HG03342 (cell line): ENCODE measurements at regions not wholly inside any gene's neighbourhood (a gene's known extent, or its start where the extent isn't known, plus 50 kb on each side); places are given as distances from the start of the nearest gene placed in this dataset.

ENCODE experiments used
- ATAC-seq: cut with Tn5 transposase; IDR thresholded peaks from one replicate; pipeline ENCODE4 v1.9.1; 2021; ENCODE audit warnings: mild to moderate bottlenecking, moderate library complexity; ENCODE audit not compliant: unreplicated experiment

DNA sequence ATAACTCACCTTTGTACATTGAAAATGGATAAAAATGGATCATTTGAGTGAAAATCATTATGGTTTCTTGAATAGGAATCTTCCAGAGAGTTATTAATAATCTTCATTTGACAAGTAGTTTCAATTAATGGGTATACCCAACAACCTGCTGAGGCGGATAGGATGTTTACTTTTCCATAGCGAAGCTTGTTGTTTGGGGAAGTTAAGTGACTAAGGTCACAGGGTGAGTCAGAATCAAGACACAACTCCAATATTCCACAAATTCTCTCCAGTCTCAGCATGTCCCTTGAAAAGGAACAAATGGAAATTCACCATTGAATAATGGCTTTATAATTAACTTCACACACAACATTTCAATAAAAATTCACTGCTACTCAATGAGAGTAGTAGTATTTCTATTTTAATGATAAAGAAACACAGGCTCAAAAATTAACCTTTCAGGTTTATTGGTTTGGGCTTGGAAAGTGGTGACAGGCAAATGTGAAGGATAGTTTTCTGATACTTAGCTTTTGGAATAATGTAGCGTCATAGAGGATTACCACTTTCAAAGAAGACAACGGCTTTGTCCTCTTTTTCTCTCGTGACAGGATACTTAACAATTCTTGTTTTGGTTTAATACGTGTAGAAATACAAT, 211.3 kb downstream of the GPD2 start:
- no peak for ATAC-seq

DNA sequence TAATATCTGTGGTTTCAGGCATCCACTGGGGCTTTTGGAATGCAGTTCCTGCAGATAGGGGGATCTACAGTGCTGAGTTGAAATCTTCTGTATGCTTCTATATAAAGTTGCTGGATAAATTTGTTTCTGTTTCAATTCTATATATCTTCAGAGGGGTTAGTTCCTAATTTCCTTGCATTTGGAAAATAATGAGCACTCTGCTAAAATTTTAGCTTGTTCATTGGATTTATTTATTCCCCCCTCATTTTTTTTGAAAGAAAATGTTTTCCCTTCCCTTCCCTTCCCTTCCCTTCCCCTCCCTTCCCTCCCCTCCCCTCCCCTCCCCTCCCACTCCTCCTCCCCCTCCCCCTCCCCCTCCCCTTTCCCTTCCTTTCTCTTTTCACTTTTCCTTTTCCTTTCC, 212.3 kb downstream of the GPD2 start:
- ATAC-seq, result no peak

- ATAC-seq, result no peak
Measured at GRCh38 chr2:156649596-156649995, 213.4 kb downstream of the GPD2 start.

DNA sequence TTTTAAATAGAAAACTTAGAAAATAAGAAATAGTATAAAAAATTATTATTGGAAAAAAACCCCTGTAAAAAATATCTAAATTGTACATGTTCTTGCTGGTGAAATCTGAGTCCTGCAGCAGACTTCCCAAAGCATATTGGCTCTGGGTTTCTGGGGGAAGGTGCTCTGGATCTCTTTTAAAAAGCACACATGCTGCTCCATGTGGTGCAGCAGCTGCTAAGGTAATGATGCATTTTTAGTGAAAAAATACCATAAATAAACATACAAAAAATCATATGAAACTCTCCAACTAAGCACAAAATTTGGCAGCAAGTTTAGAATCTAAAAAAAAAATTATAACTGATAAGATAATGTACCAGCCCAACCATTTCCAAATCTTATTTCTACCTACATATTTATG, 216.5 kb downstream of the GPD2 start:
- no peak for ATAC-seq

DNA sequence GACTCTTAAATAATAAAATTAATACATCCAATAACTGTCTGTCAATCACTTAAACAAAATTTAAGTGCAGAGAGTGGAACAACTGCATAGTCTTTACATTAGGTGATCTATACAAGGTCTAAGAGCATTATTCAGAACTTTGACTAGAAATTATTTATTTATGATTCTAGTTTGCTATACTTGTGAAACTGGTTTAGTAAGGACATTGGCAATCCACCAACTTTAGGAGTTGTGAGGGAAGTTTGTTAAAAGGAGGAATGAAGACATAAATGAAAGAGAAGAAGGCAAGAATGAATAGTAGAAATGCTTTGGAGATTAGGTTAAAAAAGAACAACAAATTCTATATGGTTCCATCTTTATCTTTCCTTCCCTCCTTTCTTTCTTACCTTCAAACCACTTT, 217.5 kb downstream of the GPD2 start:
- ATAC-seq, result no peak

- ATAC-seq, result no peak
Measured at GRCh38 chr2:156657809-156658208, 221.6 kb downstream of the GPD2 start.

GRCh38 chr2:156659694-156660093, 223.5 kb downstream of the GPD2 start:
- no peak for ATAC-seq

DNA sequence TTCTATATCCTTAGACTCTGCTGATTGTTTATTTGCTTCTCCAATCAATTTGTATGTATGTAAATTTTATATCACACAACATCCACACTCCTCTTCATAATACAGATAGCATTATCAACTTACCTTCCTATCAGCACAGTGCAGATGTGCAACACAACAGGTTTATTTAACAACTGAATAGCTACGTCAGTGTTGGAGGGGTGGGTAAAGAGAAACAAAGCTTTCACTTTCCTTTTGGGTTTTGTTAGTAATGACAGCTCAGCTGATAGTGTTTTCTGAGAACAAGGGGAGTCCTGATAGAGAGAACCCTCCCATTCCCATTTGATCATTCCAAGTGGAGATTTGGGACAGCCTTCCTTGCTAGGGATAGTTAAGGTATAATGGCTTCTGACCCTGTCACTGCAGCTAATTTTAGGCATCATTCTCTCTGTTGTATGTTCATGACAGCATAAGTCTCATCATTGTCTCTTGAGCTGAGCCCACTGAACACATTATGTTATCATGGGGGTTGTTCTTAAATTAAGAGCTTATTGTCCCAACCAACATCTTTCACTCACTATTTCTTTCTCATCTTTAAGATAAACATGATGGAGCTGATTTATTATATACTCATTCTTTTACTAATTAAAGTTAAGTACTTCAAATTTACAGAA, 227.7 kb downstream of the GPD2 start:
- ATAC-seq, result peak; percentile 71

DNA sequence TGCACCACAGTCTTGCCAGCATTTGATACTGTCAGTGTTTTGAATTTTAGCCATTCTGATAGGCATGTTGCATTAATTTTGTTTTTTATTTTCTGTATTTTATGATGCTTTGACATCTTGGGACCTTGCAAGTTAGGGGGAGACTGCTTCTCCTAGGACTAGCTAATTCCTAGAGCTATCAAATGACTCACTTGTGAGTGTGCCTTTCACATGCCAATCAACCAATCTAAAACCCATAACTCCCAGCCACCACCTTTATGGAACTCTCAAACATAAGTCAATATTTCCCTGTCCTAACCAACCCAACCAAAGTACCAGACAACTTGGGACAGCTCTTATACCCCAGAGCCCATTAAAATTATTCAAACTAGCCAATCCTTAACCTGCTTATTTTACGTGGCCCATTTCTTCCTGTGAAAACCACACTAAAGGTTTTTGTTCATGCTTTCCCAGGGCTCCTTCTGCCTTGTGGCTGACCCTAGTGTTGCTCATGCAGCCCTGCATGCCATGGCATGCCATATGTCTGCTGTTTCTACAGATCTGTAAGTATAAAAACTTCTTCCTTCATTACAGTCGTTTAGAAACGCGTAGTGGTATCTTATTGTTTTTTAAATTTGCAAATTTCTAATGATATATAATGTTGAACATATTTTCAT, 230.1 kb downstream of the GPD2 start:
- no peak for ATAC-seq

- ATAC-seq, result no peak
Measured at GRCh38 chr2:156670104-156670503, 233.9 kb downstream of the GPD2 start.

DNA sequence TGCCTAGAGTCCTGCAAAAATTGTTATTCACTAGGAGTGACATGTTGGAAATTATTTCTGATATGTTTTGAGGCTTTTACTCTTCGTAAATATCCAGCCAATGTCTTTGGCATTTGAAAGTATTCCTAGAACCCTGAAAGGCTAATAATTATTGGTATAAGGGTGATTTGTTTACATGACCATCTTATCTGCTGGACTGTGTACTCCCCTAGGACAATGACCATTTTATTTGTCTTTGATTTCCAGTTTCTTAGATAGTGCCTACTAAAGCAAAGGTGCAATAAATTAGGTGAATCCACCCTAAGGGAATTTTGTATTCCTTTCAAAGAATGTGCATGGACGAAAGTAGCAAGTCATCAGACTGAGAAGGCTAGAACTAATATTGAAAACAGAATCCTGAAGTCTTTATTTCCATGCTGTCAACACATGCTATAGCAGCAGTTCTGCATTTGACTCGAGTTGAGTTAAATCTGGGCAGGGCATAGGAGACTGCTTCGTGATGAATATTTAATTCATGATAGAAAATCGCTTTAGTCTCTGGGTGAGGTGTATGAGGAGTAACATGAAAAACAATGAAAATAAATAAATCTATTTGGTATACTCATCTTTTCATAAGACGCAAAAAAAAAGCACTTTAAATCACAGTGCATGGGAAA, 235.7 kb downstream of the GPD2 start:
- ATAC-seq, result no peak

GRCh38 chr2:156672556-156673332, 236.6 kb downstream of the GPD2 start:
- no peak for ATAC-seq

DNA sequence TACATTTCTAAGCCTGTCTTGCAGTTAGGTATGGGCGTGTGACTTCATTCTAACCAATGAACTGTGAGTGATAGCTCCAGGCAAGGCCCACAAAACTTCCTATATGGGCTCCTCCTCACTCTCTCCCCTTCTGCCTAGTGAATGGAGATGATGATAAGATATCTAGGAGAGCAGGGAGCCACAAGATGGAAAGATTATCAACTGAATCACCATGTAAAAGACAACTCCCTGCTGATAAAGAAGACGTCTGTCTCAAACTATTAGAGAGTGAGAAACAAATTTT, 237.1 kb downstream of the GPD2 start:
- no peak for ATAC-seq

GRCh38 chr2:156673981-156674380, 237.8 kb downstream of the GPD2 start:
- no peak for ATAC-seq

DNA sequence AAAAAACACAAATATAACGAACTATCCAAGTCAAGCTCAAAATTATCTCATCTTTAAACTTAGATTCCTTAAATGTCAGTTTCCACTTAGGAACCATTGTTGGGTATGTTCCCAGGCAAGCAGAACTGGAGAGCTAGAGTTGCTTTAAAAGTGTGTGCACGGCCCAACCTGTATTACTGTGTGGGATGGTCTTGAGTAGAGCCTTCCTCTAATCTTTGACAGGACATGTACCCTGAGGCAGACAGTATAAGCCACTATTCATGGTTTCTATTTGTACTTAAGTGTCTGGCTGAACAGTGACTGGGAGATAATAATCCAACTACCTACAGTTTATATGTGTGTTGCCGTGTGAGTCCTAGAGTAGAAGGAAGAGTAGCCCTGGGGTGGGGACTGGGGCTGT, 239.7 kb downstream of the GPD2 start:
- no peak for ATAC-seq

GRCh38 chr2:156679820-156680219, 243.6 kb downstream of the GPD2 start:
- no peak for ATAC-seq

DNA sequence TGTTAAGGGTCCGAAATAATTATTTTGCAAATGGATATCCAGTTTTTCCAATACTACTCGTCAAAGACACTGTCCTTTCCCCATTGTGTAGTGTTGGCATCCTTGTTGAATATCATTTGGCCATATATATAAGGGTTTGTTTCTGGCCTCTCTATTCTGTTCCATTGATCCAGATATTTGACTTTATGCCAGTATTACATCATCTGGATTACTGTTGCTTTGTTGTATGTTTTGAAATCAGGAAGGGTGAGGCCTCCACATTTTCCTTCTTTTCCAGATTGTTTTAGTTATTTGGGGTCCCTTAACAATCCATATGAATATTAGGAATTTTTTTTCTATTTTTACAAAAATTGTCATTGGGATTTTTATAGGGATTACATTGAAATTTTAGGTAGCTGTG, 244.1 kb downstream of the GPD2 start:
- ATAC-seq, result no peak

DNA sequence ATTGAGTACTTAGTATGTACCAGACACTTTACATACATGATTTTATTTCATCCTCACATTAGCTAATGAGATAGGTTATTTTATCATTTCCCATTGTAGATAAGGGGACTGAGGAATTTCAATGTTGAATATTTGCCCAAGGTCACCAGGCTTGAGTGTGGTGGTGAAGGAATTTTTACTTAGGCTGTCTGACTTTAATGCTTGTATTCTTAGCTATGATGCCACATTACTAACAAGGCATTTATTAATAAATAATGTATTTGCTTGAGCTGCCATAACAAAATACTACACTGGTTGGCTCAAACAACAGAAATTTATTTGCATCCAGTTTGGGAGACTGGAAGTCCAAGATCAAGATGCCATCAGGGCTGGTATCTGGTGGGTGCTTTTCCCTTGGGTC, 250.9 kb downstream of the GPD2 start:
- no peak for ATAC-seq

- ATAC-seq, result no peak
Measured at GRCh38 chr2:156687715-156688114, 251.5 kb downstream of the GPD2 start.

- no peak for ATAC-seq
Measured at GRCh38 chr2:156689939-156690338, 253.8 kb downstream of the GPD2 start.

DNA sequence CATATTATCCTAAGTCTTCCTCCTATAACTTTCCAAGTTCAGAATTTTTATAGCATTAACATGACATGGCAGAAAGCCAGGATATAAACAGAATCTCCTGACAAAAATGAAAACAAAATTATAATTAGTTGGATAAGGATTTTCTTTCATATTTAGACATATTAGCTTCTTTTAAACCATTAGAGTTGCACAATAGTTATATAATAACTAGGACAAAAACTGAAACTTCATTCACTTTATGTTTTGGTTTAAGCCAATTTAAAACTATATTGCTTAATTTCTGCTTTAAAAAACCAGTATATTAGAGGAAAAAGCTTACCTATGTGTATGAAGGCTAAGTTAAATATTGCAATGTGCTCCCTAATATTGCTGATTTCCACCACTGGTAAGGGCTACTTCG, 254.8 kb downstream of the GPD2 start:
- ATAC-seq, result no peak
